Testis (tissue), 2 donors: ENCODE measurements at regions not wholly inside any gene's neighbourhood (a gene's known extent, or its start where the extent isn't known, plus 50 kb on each side); places are given as distances from the start of the nearest gene placed in this dataset.

Experiments
- CTCF ChIP-seq, 3 experiments: fragments of 450-650 bp in 2 of 3; fragments of 200-600 bp in 1 of 3; sonication (generic) in 1 of 3; IDR thresholded peaks; one replicate each; pipeline ENCODE4 v1.5.1; 2016 to 2019; ENCODE audit warnings: antibody characterized with exemption in 3 of 3, mild to moderate bottlenecking in 2 of 3, moderate library complexity in 1 of 3
- POLR2A ChIP-seq: fragments of 450-650 bp; IDR thresholded peaks from one replicate; pipeline ENCODE4 v1.6.1; 2017; ENCODE audit warnings: antibody characterized with exemption, mild to moderate bottlenecking, moderate library complexity

GRCh38 chr15:87349181-87349580 lies 907.4 kb downstream of the NTRK3 start:
- TF ChIP-seq CTCF (IDR thresholded peaks at IDR 0.05) (no peak), POLR2A (no peak)
